ELR (cell line): ENCODE measurements at regions not wholly inside any gene's neighbourhood (a gene's known extent, or its start where the extent isn't known, plus 50 kb on each side); places are given as distances from the start of the nearest gene placed in this dataset.

Experiments used
- DNase-seq: peaks from one replicate; pipeline ENCODE4 v3.0.0-alpha.2; 2015; ENCODE audit warnings: low read depth

GRCh38 chr2:234601213-234601612 is 104.3 kb upstream of the ARL4C start:
- DNase-seq: no peak

GRCh38 chr2:234597576-234597861 is 100.6 kb upstream of the ARL4C start:
- DNase-seq: no peak

GRCh38 chr2:234596696-234597575 is 100.1 kb upstream of the ARL4C start:
- DNase-seq: no peak

- peak; percentile 90 for DNase-seq
These were observed 98.9 kb upstream of the ARL4C start for GRCh38 chr2:234595829-234596228.

GRCh38 chr2:234594715-234595114 is 97.8 kb upstream of the ARL4C start:
- no peak for DNase-seq

GRCh38 chr2:234593636-234594035 is 96.8 kb upstream of the ARL4C start:
- DNase-seq: no peak

GRCh38 chr2:234592541-234592940 is 95.7 kb upstream of the ARL4C start:
- no peak for DNase-seq

- no peak for DNase-seq
These were observed 93.2 kb upstream of the ARL4C start for GRCh38 chr2:234590076-234590475.

- DNase-seq: no peak
These were observed 91.2 kb upstream of the ARL4C start for GRCh38 chr2:234588054-234588430.

- peak; percentile 73 for DNase-seq
These were observed 90.6 kb upstream of the ARL4C start for GRCh38 chr2:234587341-234588053.

- DNase-seq: no peak
These were observed 86.5 kb upstream of the ARL4C start for GRCh38 chr2:234583331-234583730.

- peak; percentile 73 for DNase-seq
These were observed 83.8 kb upstream of the ARL4C start for GRCh38 chr2:234580686-234581085.

- DNase-seq: peak; percentile 92
These were observed 82.5 kb upstream of the ARL4C start for GRCh38 chr2:234579231-234579962.

GRCh38 chr2:234578389-234578788 is 81.5 kb upstream of the ARL4C start:
- no peak for DNase-seq

GRCh38 chr2:234577191-234577590 is 80.3 kb upstream of the ARL4C start:
- no peak for DNase-seq

- peak; percentile 61 for DNase-seq
These were observed 74.9 kb upstream of the ARL4C start for GRCh38 chr2:234571620-234572407.

GRCh38 chr2:234570476-234570875 is 73.6 kb upstream of the ARL4C start:
- DNase-seq: no peak

- no peak for DNase-seq
These were observed 73.0 kb upstream of the ARL4C start for GRCh38 chr2:234569776-234570430.

GRCh38 chr2:234566622-234567021 is 69.7 kb upstream of the ARL4C start:
- no peak for DNase-seq

GRCh38 chr2:234565842-234566619 is 69.2 kb upstream of the ARL4C start:
- no peak for DNase-seq

- no peak for DNase-seq
These were observed 68.3 kb upstream of the ARL4C start for GRCh38 chr2:234565201-234565600.
